HCT116 (cell line): ENCODE measurements at regions not wholly inside any gene's neighbourhood (a gene's known extent, or its start where the extent isn't known, plus 50 kb on each side); places are given as distances from the start of the nearest gene placed in this dataset.

Source experiments
- ATAC-seq: fragments of 200-7000 bp; cut with Tn5 transposase; 2 replicates; pipeline ENCODE4 v1.9.1; 2020; ENCODE audit warnings: mild to moderate bottlenecking, moderate library complexity
- BruUV-seq: library from RNA; stranded (reverse); fragments of 400-500 nt; replicated peaks from 2 replicates; lab custom pipeline; 2021; lab: Mats Ljungman, UMichigan
- CTCF ChIA-PET: fragments of 300-600 bp; sonication (Branson Sonifier 250); formaldehyde crosslinking; loops from one replicate; lab custom pipeline; 2021; ENCODE audit warnings: antibody characterized with exemption; lab: Charles Lee
- POLR2A ChIA-PET: fragments of 300-600, 350-600 bp; sonication (Branson Sonifier 250); formaldehyde crosslinking; loops from one replicate; lab custom pipeline; 2021; ENCODE audit warnings: antibody characterized with exemption; lab: Charles Lee
- RAD21 ChIA-PET, 2 experiments: fragments of 300-600 bp; sonication (Branson Sonifier 250); formaldehyde crosslinking; loops; one replicate each; lab custom pipeline; 2023; ENCODE audit warnings: low total read pairs in 2 of 2; ENCODE audit not compliant: uncharacterized antibody in 2 of 2, unreplicated experiment in 2 of 2, low non-redundant PET in 1 of 2; lab: Charles Lee
- DNase-seq: peaks from one replicate; pipeline ENCODE4 v3.0.0-alpha.2; 2010; ENCODE audit warnings: low read depth, low spot score
- H2AFZ ChIP-seq: fragments of 200-600 bp; shearing (Covaris generic), sonication (generic); 2 replicates; pipeline ENCODE4 v1.6.1; 2017; ENCODE audit warnings: low read depth, mixed run types, mixed read lengths, antibody characterized with exemption, low read length; ENCODE audit not compliant: poor library complexity, severe bottlenecking
- H3K27ac ChIP-seq: 2 replicates; pipeline ENCODE4 v1.5.1; 2012; ENCODE audit warnings: low read depth, low read length
- H3K27me3 ChIP-seq: fragments of 200-600 bp; sonication (generic); 2 replicates; pipeline ENCODE4 v1.6.1; 2016; ENCODE audit warnings: mixed run types, low read length, mixed read lengths; ENCODE audit not compliant: insufficient read depth
- H3K36me3 ChIP-seq, 2 experiments: fragments of 200-500 bp in 1 of 2; fragments of 200-600 bp in 1 of 2; sonication (Bioruptor generic) in 1 of 2; sonication (generic) in 1 of 2; 2 replicates each; pipeline versions ENCODE4 v1.5.1 to v1.6.1; 2014 to 2016; ENCODE audit warnings: low read length in 2 of 2, inconsistent platforms in 1 of 2, mixed read lengths in 1 of 2, mixed run types in 1 of 2; ENCODE audit not compliant: insufficient read depth in 2 of 2, control insufficient read depth in 1 of 2
- H3K4me1 ChIP-seq, 2 experiments: fragments of 200-600 bp in 1 of 2; sonication (generic) in 1 of 2; 2 replicates each; pipeline versions ENCODE4 v1.5.1 to v1.6.1; 2012 to 2017; ENCODE audit warnings: low read length in 2 of 2, inconsistent platforms in 1 of 2, mild to moderate bottlenecking in 1 of 2, mixed read lengths in 1 of 2, mixed run types in 1 of 2, moderate library complexity in 1 of 2; ENCODE audit not compliant: insufficient read depth in 2 of 2, control insufficient read depth in 1 of 2
- H3K4me2 ChIP-seq: fragments of 200-600 bp; sonication (generic); 2 replicates; pipeline ENCODE4 v1.6.1; 2017; ENCODE audit warnings: mixed run types, low read length, mixed read lengths
- H3K4me3 ChIP-seq, 2 experiments: fragments of 200-600 bp in 1 of 2; sonication (generic) in 1 of 2; replicated peaks in 1 of 2; 2 replicates each; pipeline ENCODE4 v1.5.1; 2011 to 2016; ENCODE audit warnings: low read length in 2 of 2, control low read depth in 1 of 2, low read depth in 1 of 2, mild to moderate bottlenecking in 1 of 2, mixed read lengths in 1 of 2, mixed run types in 1 of 2
- H3K79me2 ChIP-seq: fragments of 200-600 bp; sonication (generic); 2 replicates; pipeline ENCODE4 v1.6.1; 2017; ENCODE audit warnings: mild to moderate bottlenecking, mixed run types, low read length, moderate library complexity, mixed read lengths; ENCODE audit not compliant: insufficient read depth
- H3K9ac ChIP-seq: fragments of 200-600 bp; sonication (generic); 2 replicates; pipeline ENCODE4 v1.6.1; 2016; ENCODE audit warnings: low read length, mixed read lengths
- H3K9me2 ChIP-seq: fragments of 200-600 bp; sonication (generic), shearing (Covaris generic); 2 replicates; pipeline ENCODE4 v1.6.1; 2017; ENCODE audit warnings: mixed run types, mild to moderate bottlenecking, moderate library complexity; ENCODE audit not compliant: insufficient read depth
- H3K9me3 ChIP-seq, 2 experiments: fragments of 200-500 bp in 1 of 2; fragments of 200-600 bp in 1 of 2; sonication (Bioruptor generic) in 1 of 2; sonication (generic) in 1 of 2; 2 replicates each; pipeline ENCODE4 v1.6.1; 2014 to 2017; ENCODE audit warnings: low read length in 2 of 2, mixed read lengths in 2 of 2, inconsistent platforms in 1 of 2, low read depth in 1 of 2, mild to moderate bottlenecking in 1 of 2, mixed run types in 1 of 2, moderate library complexity in 1 of 2; ENCODE audit not compliant: control insufficient read depth in 1 of 2, insufficient read depth in 1 of 2
- H4K20me1 ChIP-seq: fragments of 200-600 bp; sonication (generic), shearing (Covaris generic); 2 replicates; pipeline ENCODE4 v1.6.1; 2017; ENCODE audit warnings: mixed run types, mild to moderate bottlenecking, moderate library complexity; ENCODE audit not compliant: insufficient read depth
- CTCF ChIP-seq, 3 experiments: fragments of 200-600 bp in 1 of 3; sonication (generic) in 1 of 3; IDR thresholded peaks in 2 of 3; conservative IDR thresholded peaks in 1 of 3; 2 replicates each; pipeline ENCODE4 v1.5.1; 2012 to 2017; ENCODE audit warnings: low read depth in 2 of 3, low read length in 2 of 3, antibody characterized with exemption in 1 of 3, borderline replicate concordance in 1 of 3, control low read depth in 1 of 3, mild to moderate bottlenecking in 1 of 3, mixed read lengths in 1 of 3, mixed run types in 1 of 3, moderate library complexity in 1 of 3; ENCODE audit not compliant: insufficient read depth in 1 of 3
- FOSL1 ChIP-seq: IDR thresholded peaks from 2 replicates; pipeline ENCODE4 v1.6.1; 2012; ENCODE audit warnings: low read depth
- JUND ChIP-seq: IDR thresholded peaks from 2 replicates; pipeline ENCODE4 v1.6.1; 2012
- MAX ChIP-seq: IDR thresholded peaks from 2 replicates; pipeline ENCODE4 v1.6.1; 2012
- POLR2A ChIP-seq: IDR thresholded peaks from 2 replicates; pipeline ENCODE4 v1.7.0; 2011; ENCODE audit warnings: borderline replicate concordance; ENCODE audit not compliant: insufficient read depth, insufficient read length; ENCODE audit errors: extremely low read depth
- REST ChIP-seq: IDR thresholded peaks from 2 replicates; pipeline ENCODE4 v1.6.1; 2012; ENCODE audit warnings: low read depth
- SIN3A ChIP-seq: IDR thresholded peaks from 2 replicates; pipeline ENCODE4 v1.6.1; 2012; ENCODE audit warnings: low read depth
- intact Hi-C: fragments of 100-400 bp; cut with micrococcal nuclease; formaldehyde crosslinking; loops from 2 replicates; pipeline ENCODE4 v1.10.0; 2022

GRCh38 chr5:4630031-4630430, 510.1 kb upstream of the ADAMTS16 start:
- Histone ChIP-seq H3K27me3 (no peaks in the 10 kb centered on the region), H3K9me3 (peaks cover 10 to 21% of the 10 kb centered on the region in 2 experiments; a peak in 2 of 4 replicates), H4K20me1 (no peaks in the 10 kb centered on the region), H3K4me2 (no peak overlapping the region), H3K36me3 (no peaks in the 10 kb centered on the region), H2AFZ (no peak overlapping the region), H3K9ac (no peak overlapping the region), H3K9me2 (no peaks in the 10 kb centered on the region), H3K27ac (no peak overlapping the region), H3K4me1 (no peaks in the 10 kb centered on the region), H3K4me3 (no peak overlapping the region), H3K79me2 (no peaks in the 10 kb centered on the region)
- no TSS peak for BruUV-seq
- ChIA-PET CTCF (no interaction called here), RAD21 (no interaction called here), POLR2A (no interaction called here)
- ATAC-seq (no peak), DNase-seq (no peak)
- no peak for TF ChIP-seq REST
- no peak for TF ChIP-seq POLR2A
- TF ChIP-seq JUND, result no peak
- TF ChIP-seq FOSL1, result no peak
- TF ChIP-seq MAX, result no peak
- no peak for TF ChIP-seq CTCF (IDR thresholded peaks at IDR 0.05 in 2 of 3, conservative IDR thresholded peaks at IDR 0.05 in 1 of 3; ENCODE audit: borderline replicate concordance in 1 of 3, insufficient read depth in 1 of 3, low read depth in 2 of 3, low read length in 2 of 3)
- no peak for TF ChIP-seq SIN3A
- intact Hi-C loops, result no loop called here
